ENCODE measurements at regions not wholly inside any gene's neighbourhood (a gene's known extent, or its start where the extent isn't known, plus 50 kb on each side); places are given as distances from the start of the nearest gene placed in this dataset.
"Not testable (repeated sequence)": the region's sequence is repeated elsewhere in the genome, so short reads cannot be mapped to it uniquely, and the experiment has no call there.

GRCh38 chr2:8607606-8608005 is 74.2 kb upstream of the ID2 start:
- no peaks in the 10 kb centered on the region for H3K9me3 ChIP-seq
- no peak overlapping the region for H3K4me3 ChIP-seq
- H3K4me1 ChIP-seq: no peaks in the 10 kb centered on the region
- H3K36me3 ChIP-seq: no peaks in the 10 kb centered on the region
- no peak overlapping the region for H3K27ac ChIP-seq
- ATAC-seq (no peak), DNase-seq (no peak)
- in situ Hi-C loops (cut with MboI; ENCODE audit: low sequenced_read_pairs in 4 of 4): no loop called here
- no peaks in the 10 kb centered on the region for H3K27me3 ChIP-seq
- TF ChIP-seq CTCF (IDR thresholded peaks at IDR 0.05 in 4 of 5, conservative IDR thresholded peaks at IDR 0.05 in 1 of 5): no peak
- no peak for TF ChIP-seq POLR2A (IDR thresholded peaks at IDR 0.05)
- intact Hi-C loops (cut with DNase I; ENCODE audit: low total_unique reads): no loop called here

GRCh38 chr2:8608411-8608954 is 73.4 kb upstream of the ID2 start:
- Histone ChIP-seq H3K4me1 (no peaks in the 10 kb centered on the region), H3K27ac (no peak overlapping the region), H3K27me3 (no peaks in the 10 kb centered on the region), H3K4me3 (no peak overlapping the region), H3K36me3 (no peaks in the 10 kb centered on the region), H3K9me3 (no peaks in the 10 kb centered on the region)
- in situ Hi-C loops (cut with MboI; ENCODE audit: low sequenced_read_pairs in 4 of 4): no loop called here
- no peak for ATAC-seq
- intact Hi-C loops (cut with DNase I; ENCODE audit: low total_unique reads): no loop called here
- TF ChIP-seq CTCF (IDR thresholded peaks at IDR 0.05 in 4 of 5, conservative IDR thresholded peaks at IDR 0.05 in 1 of 5) (no peak), POLR2A (IDR thresholded peaks at IDR 0.05) (no peak)
- no peak for DNase-seq

- Histone ChIP-seq H3K27me3 (no peaks in the 10 kb centered on the region), H3K36me3 (no peaks in the 10 kb centered on the region), H3K4me3 (no peak overlapping the region), H3K4me1 (no peaks in the 10 kb centered on the region), H3K27ac (no peak overlapping the region), H3K9me3 (no peaks in the 10 kb centered on the region)
- ATAC-seq (no peak), DNase-seq (no peak)
- no peak for TF ChIP-seq POLR2A (IDR thresholded peaks at IDR 0.05)
- intact Hi-C loops (cut with DNase I; ENCODE audit: low total_unique reads): no loop called here
- in situ Hi-C loops (cut with MboI; ENCODE audit: low sequenced_read_pairs in 4 of 4): no loop called here
Measured at GRCh38 chr2:8609357-8609811, 72.5 kb upstream of the ID2 start.

- H3K27ac ChIP-seq; H3K36me3 ChIP-seq; H3K4me3 ChIP-seq; H3K27me3 ChIP-seq; H3K4me1 ChIP-seq; DNase-seq; intact Hi-C loops (cut with DNase I; ENCODE audit: low total_unique reads); ATAC-seq; H3K9me3 ChIP-seq; in situ Hi-C loops (cut with MboI; ENCODE audit: low sequenced_read_pairs in 4 of 4): not testable (repeated sequence)
Measured at GRCh38 chr2:8610775-8611174, 71.1 kb upstream of the ID2 start.

GRCh38 chr2:8611246-8611645 is 70.6 kb upstream of the ID2 start:
- intact Hi-C loops (cut with DNase I; ENCODE audit: low total_unique reads): no loop called here

More at GRCh38 chr2:8611246-8611645, 70.6 kb upstream of the ID2 start:
- Histone ChIP-seq H3K4me3 (no peak overlapping the region), H3K27ac (no peak overlapping the region), H3K9me3 (no peaks in the 10 kb centered on the region), H3K27me3 (no peaks in the 10 kb centered on the region), H3K4me1 (no peaks in the 10 kb centered on the region), H3K36me3 (no peaks in the 10 kb centered on the region)
- DNase-seq: no peak
- in situ Hi-C loops (cut with MboI; ENCODE audit: low sequenced_read_pairs in 4 of 4): no loop called here
- no peak for TF ChIP-seq CTCF (IDR thresholded peaks at IDR 0.05 in 4 of 5, conservative IDR thresholded peaks at IDR 0.05 in 1 of 5)
- no peak for TF ChIP-seq POLR2A (IDR thresholded peaks at IDR 0.05)
- no peak for ATAC-seq
